GM23338 (cell line): ENCODE measurements at regions not wholly inside any gene's neighbourhood (a gene's known extent, or its start where the extent isn't known, plus 50 kb on each side); places are given as distances from the start of the nearest gene placed in this dataset.

Experiments used
- ATAC-seq: fragments of 200-7000 bp; cut with Tn5 transposase; 3 replicates; pipeline ENCODE4 v1.9.1; 2020
- DNase-seq: peaks from one replicate; pipeline ENCODE4 v3.0.0-alpha.2; 2015; ENCODE audit warnings: low spot score
- H2AFZ ChIP-seq: fragments of 200-600 bp; sonication (generic); 2 replicates; pipeline ENCODE4 v1.8.0; 2016; ENCODE audit warnings: antibody characterized with exemption, mild to moderate bottlenecking, moderate library complexity
- H3F3A ChIP-seq: fragments of 200-600 bp; sonication (generic); replicated peaks from 2 replicates; pipeline ENCODE4 v1.8.0; 2017; ENCODE audit warnings: antibody characterized with exemption, mixed run types, low read depth
- H3K27ac ChIP-seq: fragments of 200-600 bp; sonication (generic); 2 replicates; pipeline ENCODE4 v1.6.1; 2016; ENCODE audit warnings: low read depth
- H3K27me3 ChIP-seq: fragments of 200-600 bp; sonication (generic); 2 replicates; pipeline ENCODE4 v1.8.0; 2016; ENCODE audit warnings: mild to moderate bottlenecking, mixed run types, moderate library complexity; ENCODE audit not compliant: insufficient read depth
- H3K36me3 ChIP-seq: fragments of 200-600 bp; sonication (generic); 2 replicates; pipeline ENCODE4 v1.8.0; 2016; ENCODE audit warnings: mild to moderate bottlenecking; ENCODE audit not compliant: insufficient read depth
- H3K4me1 ChIP-seq: fragments of 200-600 bp; sonication (generic); 2 replicates; pipeline ENCODE4 v1.8.0; 2016; ENCODE audit warnings: mild to moderate bottlenecking, moderate library complexity; ENCODE audit not compliant: insufficient read depth
- H3K4me2 ChIP-seq: fragments of 200-600 bp; sonication (generic); 2 replicates; pipeline ENCODE4 v1.7.1; 2017; ENCODE audit warnings: mixed run types
- H3K4me3 ChIP-seq: fragments of 200-600 bp; sonication (generic); 2 replicates; pipeline ENCODE4 v1.6.1; 2016; ENCODE audit warnings: mixed run types
- H3K79me2 ChIP-seq: fragments of 200-600 bp; sonication (generic); replicated peaks from 2 replicates; pipeline ENCODE4 v1.8.0; 2017; ENCODE audit warnings: mild to moderate bottlenecking; ENCODE audit not compliant: insufficient read depth
- H3K9me2 ChIP-seq: fragments of 200-600 bp; sonication (generic); 2 replicates; pipeline ENCODE4 v1.8.0; 2017; ENCODE audit not compliant: insufficient read depth
- H4K20me1 ChIP-seq: fragments of 200-600 bp; sonication (generic); replicated peaks from 2 replicates; pipeline ENCODE4 v1.8.0; 2017; ENCODE audit warnings: mild to moderate bottlenecking; ENCODE audit not compliant: insufficient read depth
- H3K27ac Mint-ChIP-seq: 2 replicates; pipeline ENCODE4 v1.8.0; 2020; ENCODE audit warnings: inconsistent platforms, mild to moderate bottlenecking, moderate library complexity, mixed read lengths
- H3K27me3 Mint-ChIP-seq: 3 replicates; pipeline ENCODE4 v1.8.0; 2022; ENCODE audit warnings: low read depth, mild to moderate bottlenecking, moderate library complexity, mixed read lengths, inconsistent platforms; ENCODE audit not compliant: insufficient read depth, poor library complexity
- H3K36me3 Mint-ChIP-seq: 3 replicates; pipeline ENCODE4 v1.8.0; 2021; ENCODE audit warnings: low read depth, mild to moderate bottlenecking, inconsistent platforms, moderate library complexity, mixed read lengths
- H3K4me1 Mint-ChIP-seq: 3 replicates; pipeline ENCODE4 v1.8.0; 2020; ENCODE audit warnings: mild to moderate bottlenecking, inconsistent platforms, mixed read lengths
- H3K4me3 Mint-ChIP-seq: 3 replicates; pipeline ENCODE4 v1.8.0; 2021; ENCODE audit warnings: moderate library complexity, mild to moderate bottlenecking, inconsistent platforms, mixed read lengths
- H3K9me3 Mint-ChIP-seq: 3 replicates; pipeline ENCODE4 v1.8.0; 2020; ENCODE audit warnings: moderate library complexity, mild to moderate bottlenecking, inconsistent platforms, mixed read lengths
- CTCF ChIP-seq, 2 experiments: fragments of 200-600 bp in 1 of 2; sonication (generic) in 1 of 2; conservative IDR thresholded peaks; 2 replicates each; pipeline versions ENCODE4 v1.5.1 to v1.6.1; 2016 to 2017; ENCODE audit warnings: antibody characterized with exemption in 2 of 2, low read depth in 2 of 2, mild to moderate bottlenecking in 2 of 2, moderate library complexity in 1 of 2
- ZNF114 ChIP-seq: fragments of 250-450 bp; sonication (Bioruptor Pico); IDR thresholded peaks from 2 replicates; pipeline ENCODE4 v1.5.0; 2020; ENCODE audit warnings: mild to moderate bottlenecking, moderate library complexity
- TF ChIP-seq, protein P1 (sequence below): fragments of 250-450 bp; sonication (Bioruptor Pico); IDR thresholded peaks from 2 replicates; pipeline ENCODE4 v1.5.0; 2020; ENCODE audit warnings: mild to moderate bottlenecking, moderate library complexity
- TF ChIP-seq, protein P2 (sequence below): IDR thresholded peaks from 2 replicates; pipeline ENCODE4 v1.6.1; 2016; ENCODE audit warnings: antibody characterized with exemption

DNA sequence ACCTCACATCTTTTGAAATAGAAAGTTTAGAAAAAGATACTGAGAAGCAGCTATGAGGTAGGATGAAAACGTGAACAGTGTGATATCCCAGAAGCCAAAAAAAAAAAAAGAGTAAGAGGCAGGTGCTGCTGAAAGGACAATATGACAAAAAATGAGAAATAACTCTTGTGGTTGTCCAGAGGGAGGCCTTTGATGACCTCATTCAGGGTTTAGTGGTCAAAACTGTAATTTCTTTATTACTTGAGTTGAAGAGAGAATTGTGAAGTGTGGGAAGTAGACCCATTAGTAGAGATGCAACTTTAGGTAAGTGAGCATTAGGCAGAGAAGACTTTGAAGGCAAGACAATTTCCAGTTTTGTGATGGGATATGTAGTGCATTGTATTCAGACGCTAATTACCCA, 1306.3 kb upstream of the ACO1 start (continued):
- TF ChIP-seq, protein P1, sequence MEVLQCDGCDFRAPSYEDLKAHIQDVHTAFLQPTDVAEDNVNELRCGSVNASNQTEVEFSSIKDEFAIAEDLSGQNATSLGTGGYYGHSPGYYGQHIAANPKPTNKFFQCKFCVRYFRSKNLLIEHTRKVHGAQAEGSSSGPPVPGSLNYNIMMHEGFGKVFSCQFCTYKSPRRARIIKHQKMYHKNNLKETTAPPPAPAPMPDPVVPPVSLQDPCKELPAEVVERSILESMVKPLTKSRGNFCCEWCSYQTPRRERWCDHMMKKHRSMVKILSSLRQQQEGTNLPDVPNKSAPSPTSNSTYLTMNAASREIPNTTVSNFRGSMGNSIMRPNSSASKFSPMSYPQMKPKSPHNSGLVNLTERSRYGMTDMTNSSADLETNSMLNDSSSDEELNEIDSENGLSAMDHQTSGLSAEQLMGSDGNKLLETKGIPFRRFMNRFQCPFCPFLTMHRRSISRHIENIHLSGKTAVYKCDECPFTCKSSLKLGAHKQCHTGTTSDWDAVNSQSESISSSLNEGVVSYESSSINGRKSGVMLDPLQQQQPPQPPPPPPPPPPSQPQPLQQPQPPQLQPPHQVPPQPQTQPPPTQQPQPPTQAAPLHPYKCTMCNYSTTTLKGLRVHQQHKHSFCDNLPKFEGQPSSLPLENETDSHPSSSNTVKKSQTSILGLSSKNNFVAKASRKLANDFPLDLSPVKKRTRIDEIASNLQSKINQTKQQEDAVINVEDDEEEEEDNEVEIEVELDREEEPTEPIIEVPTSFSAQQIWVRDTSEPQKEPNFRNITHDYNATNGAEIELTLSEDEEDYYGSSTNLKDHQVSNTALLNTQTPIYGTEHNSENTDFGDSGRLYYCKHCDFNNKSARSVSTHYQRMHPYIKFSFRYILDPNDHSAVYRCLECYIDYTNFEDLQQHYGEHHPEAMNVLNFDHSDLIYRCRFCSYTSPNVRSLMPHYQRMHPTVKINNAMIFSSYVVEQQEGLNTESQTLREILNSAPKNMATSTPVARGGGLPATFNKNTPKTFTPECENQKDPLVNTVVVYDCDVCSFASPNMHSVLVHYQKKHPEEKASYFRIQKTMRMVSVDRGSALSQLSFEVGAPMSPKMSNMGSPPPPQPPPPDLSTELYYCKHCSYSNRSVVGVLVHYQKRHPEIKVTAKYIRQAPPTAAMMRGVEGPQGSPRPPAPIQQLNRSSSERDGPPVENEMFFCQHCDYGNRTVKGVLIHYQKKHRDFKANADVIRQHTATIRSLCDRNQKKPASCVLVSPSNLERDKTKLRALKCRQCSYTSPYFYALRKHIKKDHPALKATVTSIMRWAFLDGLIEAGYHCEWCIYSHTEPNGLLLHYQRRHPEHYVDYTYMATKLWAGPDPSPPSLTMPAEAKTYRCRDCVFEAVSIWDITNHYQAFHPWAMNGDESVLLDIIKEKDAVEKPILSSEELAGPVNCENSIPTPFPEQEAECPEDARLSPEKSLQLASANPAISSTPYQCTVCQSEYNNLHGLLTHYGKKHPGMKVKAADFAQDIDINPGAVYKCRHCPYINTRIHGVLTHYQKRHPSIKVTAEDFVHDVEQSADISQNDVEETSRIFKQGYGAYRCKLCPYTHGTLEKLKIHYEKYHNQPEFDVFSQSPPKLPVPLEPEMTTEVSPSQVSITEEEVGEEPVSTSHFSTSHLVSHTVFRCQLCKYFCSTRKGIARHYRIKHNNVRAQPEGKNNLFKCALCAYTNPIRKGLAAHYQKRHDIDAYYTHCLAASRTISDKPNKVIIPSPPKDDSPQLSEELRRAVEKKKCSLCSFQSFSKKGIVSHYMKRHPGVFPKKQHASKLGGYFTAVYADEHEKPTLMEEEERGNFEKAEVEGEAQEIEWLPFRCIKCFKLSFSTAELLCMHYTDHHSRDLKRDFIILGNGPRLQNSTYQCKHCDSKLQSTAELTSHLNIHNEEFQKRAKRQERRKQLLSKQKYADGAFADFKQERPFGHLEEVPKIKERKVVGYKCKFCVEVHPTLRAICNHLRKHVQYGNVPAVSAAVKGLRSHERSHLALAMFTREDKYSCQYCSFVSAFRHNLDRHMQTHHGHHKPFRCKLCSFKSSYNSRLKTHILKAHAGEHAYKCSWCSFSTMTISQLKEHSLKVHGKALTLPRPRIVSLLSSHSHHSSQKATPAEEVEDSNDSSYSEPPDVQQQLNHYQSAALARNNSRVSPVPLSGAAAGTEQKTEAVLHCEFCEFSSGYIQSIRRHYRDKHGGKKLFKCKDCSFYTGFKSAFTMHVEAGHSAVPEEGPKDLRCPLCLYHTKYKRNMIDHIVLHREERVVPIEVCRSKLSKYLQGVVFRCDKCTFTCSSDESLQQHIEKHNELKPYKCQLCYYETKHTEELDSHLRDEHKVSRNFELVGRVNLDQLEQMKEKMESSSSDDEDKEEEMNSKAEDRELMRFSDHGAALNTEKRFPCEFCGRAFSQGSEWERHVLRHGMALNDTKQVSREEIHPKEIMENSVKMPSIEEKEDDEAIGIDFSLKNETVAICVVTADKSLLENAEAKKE (CRISPR knock-in tag) = no peak
- TF ChIP-seq, protein P2, sequence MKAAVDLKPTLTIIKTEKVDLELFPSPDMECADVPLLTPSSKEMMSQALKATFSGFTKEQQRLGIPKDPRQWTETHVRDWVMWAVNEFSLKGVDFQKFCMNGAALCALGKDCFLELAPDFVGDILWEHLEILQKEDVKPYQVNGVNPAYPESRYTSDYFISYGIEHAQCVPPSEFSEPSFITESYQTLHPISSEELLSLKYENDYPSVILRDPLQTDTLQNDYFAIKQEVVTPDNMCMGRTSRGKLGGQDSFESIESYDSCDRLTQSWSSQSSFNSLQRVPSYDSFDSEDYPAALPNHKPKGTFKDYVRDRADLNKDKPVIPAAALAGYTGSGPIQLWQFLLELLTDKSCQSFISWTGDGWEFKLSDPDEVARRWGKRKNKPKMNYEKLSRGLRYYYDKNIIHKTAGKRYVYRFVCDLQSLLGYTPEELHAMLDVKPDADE = no peak

DNA sequence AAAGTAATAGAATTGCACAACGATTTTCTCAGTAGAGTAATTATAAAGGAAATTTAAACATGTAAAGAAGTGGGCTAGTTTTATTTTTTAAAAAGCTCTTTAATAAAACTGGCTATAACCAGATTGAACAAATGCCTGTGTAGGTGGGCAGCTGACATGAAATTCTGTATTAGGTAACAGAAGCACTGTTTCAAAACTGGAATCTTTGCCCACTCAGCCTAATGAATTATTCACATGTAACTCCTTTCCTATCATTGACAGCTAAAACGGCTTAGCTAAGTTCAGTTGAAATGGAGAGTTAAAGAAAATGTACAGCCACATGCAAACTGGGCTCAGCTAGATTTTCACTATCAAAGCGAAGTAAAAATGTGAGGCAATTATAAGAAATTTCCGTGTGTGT, 1300.1 kb upstream of the ACO1 start:
- no peaks in the 10 kb centered on the region for H4K20me1 ChIP-seq
- H3K27me3 ChIP-seq = no peaks in the 10 kb centered on the region
- no peak for DNase-seq
- Mint-ChIP-seq H3K4me3 (no peak overlapping the region), H3K27me3 (no peaks in the 10 kb centered on the region), H3K9me3 (no peaks in the 10 kb centered on the region), H3K27ac (no peak overlapping the region), H3K4me1 (peaks cover 9% of the 10 kb centered on the region), H3K36me3 (no peaks in the 10 kb centered on the region)
- H3K36me3 ChIP-seq = no peaks in the 10 kb centered on the region
- no peak for TF ChIP-seq ZNF114 (CRISPR knock-in tag)
- TF ChIP-seq CTCF (conservative IDR thresholded peaks at IDR 0.05; ENCODE audit: low read depth in 2 of 2) = no peak
- no peak overlapping the region for H3K4me2 ChIP-seq
- H3K4me3 ChIP-seq = no peak overlapping the region
- H3K79me2 ChIP-seq = no peaks in the 10 kb centered on the region
- no peaks in the 10 kb centered on the region for H3F3A ChIP-seq
- no peak overlapping the region for H3K27ac ChIP-seq
- no peak for ATAC-seq
- no peak overlapping the region for H2AFZ ChIP-seq
- H3K9me2 ChIP-seq = no peaks in the 10 kb centered on the region
- peaks cover 8% of the 10 kb centered on the region; the same call in 1 of the 2 replicates for H3K4me1 ChIP-seq
